LNCAP (cell line): ENCODE measurements at regions not wholly inside any gene's neighbourhood (a gene's known extent, or its start where the extent isn't known, plus 50 kb on each side); places are given as distances from the start of the nearest gene placed in this dataset.

ENCODE experiments used
- TF ChIP-seq, protein P1 (sequence below): fragments of 450-650 bp; IDR thresholded peaks from 2 replicates; pipeline ENCODE4 v1.5.1; 2017; ENCODE audit warnings: mild to moderate bottlenecking

DNA sequence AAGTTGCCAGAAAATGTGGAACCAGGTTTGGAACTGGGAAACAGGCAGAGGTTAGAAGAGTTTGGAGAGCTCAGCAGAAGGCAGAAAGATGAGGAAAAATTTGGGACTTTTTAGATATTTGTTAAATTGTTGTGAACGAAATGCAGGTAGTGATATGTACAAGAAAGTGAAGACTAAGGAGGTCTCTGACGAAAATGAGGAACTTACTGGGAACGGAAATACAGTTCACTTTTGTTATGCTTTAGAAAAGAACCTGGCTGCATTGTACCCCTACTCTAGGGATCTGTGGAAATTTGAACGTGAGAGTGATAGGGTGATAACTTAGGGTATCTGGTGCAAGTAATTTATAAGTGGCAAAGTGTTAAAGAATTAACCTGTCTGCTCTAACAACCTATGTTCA is 632.4 kb downstream of the SLITRK5 start:
- TF ChIP-seq, protein P1, sequence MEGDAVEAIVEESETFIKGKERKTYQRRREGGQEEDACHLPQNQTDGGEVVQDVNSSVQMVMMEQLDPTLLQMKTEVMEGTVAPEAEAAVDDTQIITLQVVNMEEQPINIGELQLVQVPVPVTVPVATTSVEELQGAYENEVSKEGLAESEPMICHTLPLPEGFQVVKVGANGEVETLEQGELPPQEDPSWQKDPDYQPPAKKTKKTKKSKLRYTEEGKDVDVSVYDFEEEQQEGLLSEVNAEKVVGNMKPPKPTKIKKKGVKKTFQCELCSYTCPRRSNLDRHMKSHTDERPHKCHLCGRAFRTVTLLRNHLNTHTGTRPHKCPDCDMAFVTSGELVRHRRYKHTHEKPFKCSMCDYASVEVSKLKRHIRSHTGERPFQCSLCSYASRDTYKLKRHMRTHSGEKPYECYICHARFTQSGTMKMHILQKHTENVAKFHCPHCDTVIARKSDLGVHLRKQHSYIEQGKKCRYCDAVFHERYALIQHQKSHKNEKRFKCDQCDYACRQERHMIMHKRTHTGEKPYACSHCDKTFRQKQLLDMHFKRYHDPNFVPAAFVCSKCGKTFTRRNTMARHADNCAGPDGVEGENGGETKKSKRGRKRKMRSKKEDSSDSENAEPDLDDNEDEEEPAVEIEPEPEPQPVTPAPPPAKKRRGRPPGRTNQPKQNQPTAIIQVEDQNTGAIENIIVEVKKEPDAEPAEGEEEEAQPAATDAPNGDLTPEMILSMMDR, result no peak

DNA sequence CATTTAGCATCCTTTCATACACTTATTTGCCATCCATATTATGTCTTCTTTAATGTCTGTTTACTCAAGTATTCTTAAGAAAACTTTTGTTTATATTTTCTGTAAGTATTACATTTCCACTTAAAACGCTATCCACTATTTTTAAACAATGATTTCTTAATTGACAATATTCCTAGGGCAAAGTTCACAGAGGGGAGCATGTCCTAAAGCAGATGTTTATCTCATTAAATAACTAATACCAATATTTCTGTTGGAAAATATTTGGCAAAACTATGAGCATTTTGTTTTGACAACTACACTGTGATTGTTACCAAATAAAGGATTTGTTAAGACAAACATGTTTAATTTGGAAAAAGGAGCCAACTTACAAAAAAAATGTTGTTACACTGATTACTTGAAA is 643.3 kb downstream of the SLITRK5 start:
- TF ChIP-seq, protein P1, result no peak

DNA sequence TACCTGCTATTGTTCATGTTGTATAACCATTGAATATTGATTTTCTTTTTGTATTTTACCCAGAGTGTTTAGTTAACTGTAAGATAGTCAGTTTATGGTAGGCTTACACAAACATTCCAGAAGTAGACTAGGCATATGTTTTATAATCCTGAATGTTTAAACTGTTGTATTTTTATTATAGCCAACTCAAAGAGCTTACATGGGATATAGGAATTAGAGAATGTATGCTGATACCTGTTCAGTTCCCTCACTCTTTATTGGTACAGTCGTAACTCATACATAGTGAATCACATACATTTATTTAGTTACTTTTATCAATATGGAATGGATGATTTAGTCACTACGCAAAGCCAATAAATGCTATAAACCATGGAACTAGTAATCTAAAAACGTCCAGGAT is 657.9 kb downstream of the SLITRK5 start:
- TF ChIP-seq, protein P1, result no peak

DNA sequence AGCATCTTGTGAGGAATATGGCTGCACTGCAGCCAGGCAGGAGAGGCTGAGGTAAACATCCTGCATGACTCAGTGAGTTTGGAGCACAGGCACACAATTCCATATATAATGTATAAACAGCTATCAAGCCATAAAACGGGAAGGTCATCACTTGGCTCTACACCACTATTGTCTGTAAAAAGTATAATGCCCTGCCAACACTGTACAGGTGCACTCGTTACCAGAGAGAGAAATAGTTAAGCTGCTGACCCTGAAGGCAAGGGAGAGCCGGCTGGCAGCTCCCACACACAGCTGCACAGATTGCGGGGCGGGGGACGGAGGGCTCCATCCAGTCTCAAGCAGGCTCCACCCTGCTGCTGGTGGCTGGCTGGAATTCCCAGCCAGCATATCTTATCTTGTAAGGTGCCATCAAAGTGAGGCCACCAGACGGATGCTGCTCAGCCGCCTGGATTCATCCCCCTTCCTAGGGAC is 668.1 kb downstream of the SLITRK5 start:
- TF ChIP-seq, protein P1, result no peak

DNA sequence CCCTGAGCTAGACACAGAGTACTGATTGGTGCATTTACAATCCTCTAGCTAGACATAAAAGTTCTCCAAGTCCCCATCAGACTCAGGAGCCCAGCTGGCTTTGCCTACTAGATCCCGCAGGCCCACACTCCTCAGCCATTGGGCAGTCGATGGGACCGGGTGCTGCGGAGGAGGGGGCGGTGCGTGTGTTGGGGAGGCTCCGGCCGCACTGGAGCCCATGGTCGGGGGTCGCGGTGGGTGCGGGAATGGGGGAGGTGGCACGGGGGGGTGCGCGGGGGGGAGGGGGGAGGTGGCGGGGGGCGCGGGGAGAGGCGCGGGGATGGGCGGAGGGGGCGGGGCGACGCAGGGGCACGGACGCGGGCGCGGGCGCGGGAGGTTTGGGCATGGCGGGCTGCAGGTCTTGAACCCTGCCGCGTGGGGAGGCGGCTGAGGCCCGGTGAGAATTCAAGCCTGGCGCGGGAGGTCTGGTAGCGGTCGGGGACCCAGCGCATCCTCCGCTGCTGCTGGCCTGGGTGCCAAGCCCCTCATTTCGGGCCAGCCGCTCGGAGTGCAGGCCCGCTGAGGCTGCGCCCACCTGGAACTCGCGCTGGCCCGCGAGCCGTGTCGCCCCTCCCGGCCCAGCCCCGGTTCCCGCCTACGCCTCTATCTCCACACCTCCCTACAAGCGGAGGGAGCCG is 674.1 kb downstream of the SLITRK5 start:
- TF ChIP-seq, protein P1, result no peak

DNA sequence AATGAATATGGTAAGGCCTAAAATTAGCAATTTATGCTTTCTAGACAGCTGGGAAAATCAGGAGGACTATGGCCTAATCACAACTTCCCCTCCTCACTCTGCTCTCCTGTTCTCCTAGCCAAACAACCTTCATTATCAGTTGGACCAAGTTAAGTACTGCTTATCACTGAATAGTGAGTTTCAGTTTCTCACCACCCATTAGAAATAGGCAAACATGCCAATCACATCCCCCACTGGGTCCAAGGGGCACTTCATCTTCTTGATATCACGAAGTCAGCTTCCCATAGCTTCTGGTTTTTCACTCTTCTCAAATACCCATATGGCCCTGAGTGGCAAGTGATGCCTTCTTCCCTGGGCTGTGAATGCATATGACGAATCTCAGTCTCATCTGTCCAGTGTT is 689.6 kb downstream of the SLITRK5 start:
- TF ChIP-seq, protein P1, result no peak

DNA sequence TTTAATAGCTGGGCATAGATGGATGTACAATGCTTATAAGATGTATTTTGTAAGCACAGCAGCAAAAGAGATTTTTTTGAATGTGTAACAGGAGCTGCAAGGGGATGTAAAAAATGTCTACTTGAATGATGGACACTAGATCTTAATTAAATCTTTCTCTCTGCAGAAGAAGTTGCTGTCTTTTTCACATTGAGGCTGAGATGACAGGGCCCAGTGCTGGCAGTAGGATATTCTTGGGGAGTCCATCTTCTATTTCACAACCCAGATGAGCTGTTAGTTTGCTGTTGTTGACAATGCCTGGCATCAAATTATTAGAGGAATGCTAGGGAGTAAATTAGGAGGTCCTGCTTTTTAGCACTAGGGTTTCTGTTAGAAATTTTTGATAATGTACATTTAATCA is 698.7 kb downstream of the SLITRK5 start:
- TF ChIP-seq, protein P1, result no peak
